ENCODE measurements at regions not wholly inside any gene's neighbourhood (a gene's known extent, or its start where the extent isn't known, plus 50 kb on each side); places are given as distances from the start of the nearest gene placed in this dataset.

GRCh38 chr3:72022027-72022426 lies 237.1 kb upstream of the PROK2 start:
- no peak for DNase-seq (ENCODE audit: low read depth)

GRCh38 chr3:72021531-72021930 lies 236.6 kb upstream of the PROK2 start:
- DNase-seq (ENCODE audit: low read depth), result no peak

DNA sequence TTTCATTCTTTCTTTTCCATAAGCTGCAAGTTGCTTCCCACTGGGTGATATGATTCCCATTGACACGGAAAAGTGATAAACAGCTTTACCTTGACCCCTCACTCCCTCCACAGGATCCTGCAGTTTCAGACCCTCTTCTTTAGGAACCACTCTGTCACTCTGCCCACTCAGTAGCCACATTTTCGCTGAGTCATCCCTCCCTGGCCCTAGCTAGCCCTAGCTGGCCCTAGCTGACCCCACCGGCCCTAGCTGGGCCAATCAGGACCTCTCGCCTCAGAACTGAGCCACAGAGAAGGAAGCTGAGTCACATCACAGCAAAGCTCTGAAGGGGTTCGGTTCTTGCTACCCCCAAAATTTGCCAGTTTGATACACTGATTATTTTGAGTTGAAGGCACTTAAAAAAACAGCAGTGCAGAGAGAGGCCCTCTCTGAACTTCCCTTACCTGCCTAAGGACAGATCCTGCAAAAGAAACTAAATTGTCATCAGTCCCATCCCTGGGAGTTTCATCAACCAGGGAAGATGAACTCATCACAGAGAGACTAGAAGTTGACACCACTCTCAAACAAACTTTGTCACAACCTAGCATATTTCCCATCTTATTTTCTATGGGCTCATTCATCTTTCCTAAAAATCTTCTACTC lies 233.5 kb upstream of the PROK2 start:
- DNase-seq (ENCODE audit: low read depth), result peak; percentile 8

DNA sequence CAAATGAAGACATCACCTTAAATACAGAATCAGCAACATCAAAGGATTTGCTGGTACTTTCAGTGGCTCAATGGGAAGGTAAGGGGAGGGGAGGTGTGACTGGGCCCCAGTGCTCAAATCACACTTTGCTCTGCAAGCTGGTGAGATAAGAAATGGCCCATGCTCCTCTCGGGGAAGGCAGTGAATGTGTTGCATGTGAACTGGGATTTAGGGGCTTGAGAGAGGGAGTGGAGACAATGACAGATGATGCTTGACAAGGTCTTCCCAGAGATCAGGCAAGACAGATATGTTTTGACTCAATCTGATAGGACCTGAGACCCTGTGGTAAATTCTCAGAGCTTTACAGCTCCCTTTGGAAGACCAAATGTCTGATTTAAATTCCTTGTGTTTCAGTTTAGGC lies 233.0 kb upstream of the PROK2 start:
- DNase-seq (ENCODE audit: low read depth), result no peak

DNA sequence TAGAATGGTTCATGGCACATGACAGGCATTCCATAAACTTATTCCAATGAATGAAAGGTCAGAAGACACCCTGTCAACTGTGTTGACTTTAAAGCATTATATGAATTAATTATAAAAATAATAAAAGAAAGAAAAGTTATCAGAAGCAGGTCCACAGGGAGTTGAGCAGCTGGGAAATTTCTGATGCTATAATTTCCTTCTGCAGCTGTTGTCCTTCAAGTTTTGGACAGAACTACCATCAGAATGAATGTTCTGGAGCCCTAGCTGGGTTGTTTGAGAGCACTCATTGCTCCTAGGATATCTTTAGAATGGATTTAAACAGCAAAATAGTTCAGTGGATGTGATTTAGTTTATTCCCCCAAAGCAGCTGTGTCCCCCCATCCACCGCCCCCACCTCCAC lies 232.4 kb upstream of the PROK2 start:
- DNase-seq (ENCODE audit: low read depth), result no peak

DNA sequence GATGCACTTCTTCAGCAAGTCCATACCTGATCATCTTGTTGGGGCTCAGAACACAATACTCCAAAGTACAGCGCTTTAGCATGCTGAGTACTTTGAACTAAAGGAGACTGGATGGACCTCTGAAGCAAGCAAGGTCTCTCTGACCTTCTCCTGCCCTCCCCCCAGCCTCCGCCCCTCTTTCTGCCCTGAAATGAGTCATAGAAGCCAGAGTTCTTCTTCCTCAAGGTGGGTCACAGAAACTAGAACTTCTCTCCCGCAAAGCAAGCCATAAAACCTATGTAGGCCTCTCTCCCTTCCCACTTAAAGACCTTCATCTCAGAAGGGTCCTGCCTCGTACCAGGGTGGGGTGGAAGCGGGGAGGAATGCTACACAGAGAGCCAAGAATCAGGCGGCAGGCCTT lies 230.5 kb upstream of the PROK2 start:
- no peak for DNase-seq (ENCODE audit: low read depth)

DNA sequence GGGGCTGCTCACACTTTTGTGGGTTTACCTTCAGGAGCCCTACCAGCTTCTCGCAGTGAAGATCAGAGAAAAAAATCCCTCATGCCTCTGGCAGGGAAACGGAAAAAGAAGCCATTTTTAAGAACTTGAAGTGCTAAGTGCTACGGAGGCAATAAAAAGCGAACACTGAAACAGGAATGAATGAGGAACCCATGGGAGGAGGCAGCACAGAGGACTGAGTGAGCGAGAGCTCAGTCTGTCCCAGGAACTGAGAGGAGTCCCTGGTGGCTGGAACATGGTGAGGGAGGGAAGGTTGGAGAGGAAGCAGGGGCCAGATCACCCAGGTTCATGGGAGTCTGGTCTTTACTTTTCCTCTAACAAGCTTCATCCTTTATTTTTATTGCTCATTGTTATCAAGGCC lies 228.1 kb upstream of the PROK2 start:
- no peak for DNase-seq (ENCODE audit: low read depth)

DNA sequence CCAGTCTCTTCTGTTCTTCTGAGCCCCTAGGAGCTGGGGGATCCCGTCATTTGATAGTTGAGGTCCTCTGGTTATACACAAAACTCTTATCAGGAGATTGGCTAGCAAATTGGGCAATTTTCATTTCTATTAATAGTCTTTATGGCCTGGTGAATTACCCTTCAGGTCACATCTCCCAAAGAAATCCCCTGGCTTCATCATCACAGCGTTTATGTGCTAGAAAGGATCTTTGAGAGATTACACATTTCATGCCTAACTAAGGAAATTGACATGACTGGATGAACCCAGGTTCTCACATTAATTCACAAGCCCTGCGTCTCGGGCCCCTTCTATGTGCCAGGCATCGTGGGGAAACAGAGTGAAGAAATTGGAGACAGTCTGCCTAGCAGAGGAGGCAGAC lies 227.4 kb upstream of the PROK2 start:
- no peak for DNase-seq (ENCODE audit: low read depth)

- no peak for DNase-seq (ENCODE audit: low read depth)
Measured at GRCh38 chr3:72011485-72011884, 226.5 kb upstream of the PROK2 start.

DNA sequence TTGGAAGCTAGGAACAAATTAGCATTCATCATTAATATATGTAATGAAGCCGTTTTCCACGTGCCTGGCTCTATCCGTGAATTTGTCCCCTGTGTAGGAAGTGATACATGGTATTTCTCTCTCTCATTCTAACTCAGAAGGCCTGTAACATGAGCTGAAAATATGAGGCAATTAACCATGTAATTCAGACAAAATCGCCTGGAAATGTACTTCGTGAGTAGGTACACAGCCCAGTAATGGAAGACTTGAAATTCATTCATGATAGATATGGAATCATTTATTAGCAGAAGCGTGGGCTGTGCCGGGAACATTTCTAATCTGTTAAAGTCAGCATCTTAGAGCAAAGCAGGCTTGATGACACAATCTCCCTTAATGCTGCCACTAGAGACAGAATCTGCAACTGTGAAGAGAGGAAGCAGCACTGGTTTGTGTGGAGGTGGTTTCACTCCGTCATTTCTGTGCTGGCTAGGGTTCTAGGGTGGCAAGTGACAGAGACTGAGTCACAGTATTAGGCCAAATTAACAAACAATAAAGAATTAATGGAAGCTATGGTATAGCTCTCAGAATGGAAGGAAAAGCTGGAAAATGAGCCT lies 225.0 kb upstream of the PROK2 start:
- DNase-seq (ENCODE audit: low read depth), result no peak

GRCh38 chr3:72008226-72008996 lies 223.5 kb upstream of the PROK2 start:
- no peak for DNase-seq (ENCODE audit: low read depth)

- no peak for DNase-seq (ENCODE audit: low read depth)
Measured at GRCh38 chr3:72006631-72007556, 221.9 kb upstream of the PROK2 start.

- DNase-seq (ENCODE audit: low read depth), result no peak
Measured at GRCh38 chr3:72004749-72005292, 219.9 kb upstream of the PROK2 start.

DNA sequence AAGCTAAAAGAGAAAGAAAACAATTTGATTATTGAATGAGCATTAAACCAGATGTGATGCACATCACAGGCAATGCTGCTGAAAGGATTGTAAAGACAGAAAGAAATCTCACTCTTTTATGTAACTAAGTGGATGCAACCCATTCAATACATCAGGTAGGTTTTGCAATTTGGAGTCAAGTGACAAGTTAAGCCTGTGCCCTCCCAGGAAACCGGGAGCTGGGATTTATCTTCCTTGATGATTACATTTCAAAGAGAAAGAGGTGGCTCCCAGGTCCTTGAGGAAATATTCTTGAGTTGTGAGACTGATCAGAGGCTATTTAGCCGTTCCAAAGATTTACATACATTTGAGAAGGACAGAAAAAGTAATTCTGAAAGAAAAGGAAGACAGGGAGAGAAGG lies 219.0 kb upstream of the PROK2 start:
- no peak for DNase-seq (ENCODE audit: low read depth)

GRCh38 chr3:72001758-72002157 lies 216.8 kb upstream of the PROK2 start:
- DNase-seq (ENCODE audit: low read depth), result no peak

DNA sequence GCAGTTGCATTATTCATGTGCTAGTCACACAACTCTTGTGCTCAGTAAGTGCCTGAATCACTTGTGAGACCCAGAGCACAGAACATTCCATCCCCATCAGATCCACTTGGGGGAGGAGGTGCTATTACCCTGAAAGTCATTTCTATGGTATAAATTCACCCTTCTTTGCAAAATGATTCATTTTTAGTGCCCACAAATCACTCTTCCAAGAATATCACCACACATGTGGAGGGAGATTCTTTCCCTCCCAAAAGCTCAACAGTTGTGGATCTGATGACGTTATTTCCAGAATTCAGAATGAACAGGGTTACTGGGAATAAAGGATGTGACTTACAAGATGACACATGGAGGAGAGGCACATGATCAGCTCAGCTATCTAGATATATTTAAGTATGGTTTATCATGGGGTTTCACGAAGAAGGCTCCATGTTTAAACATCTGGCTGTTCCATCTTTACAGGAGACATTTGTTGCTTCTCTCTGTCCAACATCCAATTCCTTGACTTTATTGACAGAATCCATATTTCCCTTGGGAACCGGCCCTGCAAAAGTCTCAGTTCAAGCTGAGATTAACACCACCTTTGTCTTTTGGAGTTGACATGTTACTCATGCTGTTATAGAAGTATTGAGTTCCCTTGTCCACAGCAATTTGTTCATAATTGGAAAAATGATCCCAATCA lies 214.2 kb upstream of the PROK2 start:
- no peak for DNase-seq (ENCODE audit: low read depth)

GRCh38 chr3:71997066-71997653 lies 212.2 kb upstream of the PROK2 start:
- no peak for DNase-seq (ENCODE audit: low read depth)

- DNase-seq (ENCODE audit: low read depth), result no peak
Measured at GRCh38 chr3:71994906-71995305, 210.0 kb upstream of the PROK2 start.

DNA sequence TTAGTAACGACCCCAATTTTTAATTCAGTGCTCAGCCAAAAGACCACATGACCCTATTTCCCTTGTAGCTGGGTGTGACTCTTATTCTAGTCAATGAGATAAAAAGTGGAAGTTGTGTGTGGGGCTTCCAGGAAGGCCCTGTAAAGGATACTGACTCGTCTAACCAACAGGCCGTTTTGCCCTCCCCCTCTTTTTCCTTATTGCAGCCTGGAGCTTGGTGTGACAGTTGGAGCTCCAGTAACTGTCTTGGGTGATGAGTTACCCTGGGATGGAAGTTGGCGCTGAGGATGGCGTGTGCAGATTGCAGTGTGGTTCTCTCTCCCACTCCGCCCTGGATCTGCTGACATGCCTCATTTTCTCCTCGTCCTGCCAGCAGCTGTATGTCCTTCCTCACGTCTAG lies 209.3 kb upstream of the PROK2 start:
- DNase-seq (ENCODE audit: low read depth), result no peak

DNA sequence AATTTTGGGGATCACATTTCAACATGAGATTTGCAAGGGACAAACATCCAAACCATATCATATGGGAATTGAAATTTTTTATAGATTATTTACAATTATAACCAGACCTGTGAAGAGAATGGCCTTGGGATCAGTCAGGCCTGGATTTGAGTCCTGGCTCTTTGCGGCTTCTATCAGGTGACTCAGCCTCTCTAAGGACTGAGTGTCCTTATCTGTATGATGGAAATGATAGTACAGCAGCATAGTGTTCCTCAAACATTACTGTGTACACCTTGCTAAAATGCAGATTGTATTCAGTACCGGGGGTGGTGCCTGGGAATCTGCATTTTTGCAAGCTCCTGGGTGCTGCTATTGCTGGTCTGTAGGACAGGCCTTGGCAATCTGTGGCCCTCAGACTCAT lies 206.7 kb upstream of the PROK2 start:
- DNase-seq (ENCODE audit: low read depth), result no peak

DNA sequence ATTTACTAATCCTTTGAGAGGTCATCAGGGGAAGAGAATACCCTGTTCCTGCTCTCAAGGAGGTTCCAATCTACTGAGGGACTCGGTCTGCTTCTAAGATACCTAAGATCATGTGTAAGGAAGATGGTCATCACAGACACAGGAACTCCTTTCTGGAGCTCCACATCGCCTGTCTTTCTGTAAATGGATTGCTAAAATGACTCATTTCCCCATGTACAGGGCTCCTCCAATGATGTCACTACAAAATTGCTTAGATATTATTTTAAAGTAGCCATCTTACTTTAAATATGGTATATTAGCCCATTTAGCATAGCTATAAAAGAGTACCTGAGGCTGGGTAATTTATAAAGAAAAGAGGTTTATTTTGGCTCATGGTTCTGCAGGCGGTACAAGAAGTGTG lies 206.1 kb upstream of the PROK2 start:
- no peak for DNase-seq (ENCODE audit: low read depth)
